22Rv1 (cell line): ENCODE measurements at regions not wholly inside any gene's neighbourhood (a gene's known extent, or its start where the extent isn't known, plus 50 kb on each side); places are given as distances from the start of the nearest gene placed in this dataset.

ENCODE experiments used
- H3K27ac ChIP-seq: fragments of 450-650 bp; 2 replicates; pipeline ENCODE4 v1.5.1; 2017
- CTCF ChIP-seq: fragments of 450-650 bp; IDR thresholded peaks from 2 replicates; pipeline ENCODE4 v1.5.1; 2017; ENCODE audit warnings: mild to moderate bottlenecking
- ZFX ChIP-seq: fragments of 450-650 bp; IDR thresholded peaks from 2 replicates; pipeline ENCODE4 v1.6.1; 2017; ENCODE audit warnings: antibody characterized with exemption, borderline replicate concordance

GRCh38 chr11:25924586-25924985 lies 407.3 kb upstream of the ANO3 start:
- no peak overlapping the region for H3K27ac ChIP-seq
- no peak for TF ChIP-seq ZFX

GRCh38 chr11:25925359-25925758 lies 406.6 kb upstream of the ANO3 start:
- TF ChIP-seq ZFX: no peak
- no peak for TF ChIP-seq CTCF
- H3K27ac ChIP-seq: no peak overlapping the region

GRCh38 chr11:25927411-25927953 lies 404.4 kb upstream of the ANO3 start:
- H3K27ac ChIP-seq: no peak overlapping the region
- no peak for TF ChIP-seq ZFX
- TF ChIP-seq CTCF: no peak

- no peak for TF ChIP-seq CTCF
- TF ChIP-seq ZFX: no peak
Measured at GRCh38 chr11:25928076-25928475, 403.9 kb upstream of the ANO3 start.

GRCh38 chr11:25938952-25939351 lies 393.0 kb upstream of the ANO3 start:
- TF ChIP-seq ZFX (no peak), CTCF (no peak)
- no peak overlapping the region for H3K27ac ChIP-seq

More at GRCh38 chr11:25928076-25928475, 403.9 kb upstream of the ANO3 start:
- no peak overlapping the region for H3K27ac ChIP-seq

- H3K27ac ChIP-seq: no peak overlapping the region
- no peak for TF ChIP-seq CTCF
- no peak for TF ChIP-seq ZFX
Measured at GRCh38 chr11:25939691-25940090, 392.2 kb upstream of the ANO3 start.

- H3K27ac ChIP-seq: no peak overlapping the region
Measured at GRCh38 chr11:25941353-25941752, 390.6 kb upstream of the ANO3 start.

More at GRCh38 chr11:25941353-25941752, 390.6 kb upstream of the ANO3 start:
- TF ChIP-seq CTCF (no peak), ZFX (no peak)
